Middle frontal gyrus (tissue), 1 donor: ENCODE measurements at regions not wholly inside any gene's neighbourhood (a gene's known extent, or its start where the extent isn't known, plus 50 kb on each side); places are given as distances from the start of the nearest gene placed in this dataset.

Source experiments
- DNase-seq: peaks from one replicate; pipeline ENCODE4 v3.0.0-alpha.2; 2015; ENCODE audit warnings: low spot score; ENCODE audit errors: extremely low spot score

DNA sequence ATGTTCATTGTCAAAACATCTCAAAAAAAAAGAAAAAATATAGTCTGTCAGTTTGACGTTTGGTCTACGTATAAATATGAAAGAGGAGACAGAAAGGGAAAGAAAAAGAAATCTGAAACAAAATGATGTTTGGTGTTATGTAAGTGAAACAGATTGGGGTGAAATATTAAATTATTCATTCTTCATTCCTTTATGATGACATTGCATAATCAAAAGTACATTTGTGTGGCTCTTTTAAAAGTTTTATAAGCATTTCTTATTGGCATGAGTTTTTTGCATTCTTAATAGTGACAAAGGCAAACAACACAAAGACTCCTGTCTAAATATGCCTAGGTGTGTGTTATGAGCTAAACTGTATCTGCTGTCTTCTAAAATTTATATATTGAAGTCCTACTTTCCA lies 232.6 kb downstream of the EFNB2 start:
- no peak for DNase-seq

DNA sequence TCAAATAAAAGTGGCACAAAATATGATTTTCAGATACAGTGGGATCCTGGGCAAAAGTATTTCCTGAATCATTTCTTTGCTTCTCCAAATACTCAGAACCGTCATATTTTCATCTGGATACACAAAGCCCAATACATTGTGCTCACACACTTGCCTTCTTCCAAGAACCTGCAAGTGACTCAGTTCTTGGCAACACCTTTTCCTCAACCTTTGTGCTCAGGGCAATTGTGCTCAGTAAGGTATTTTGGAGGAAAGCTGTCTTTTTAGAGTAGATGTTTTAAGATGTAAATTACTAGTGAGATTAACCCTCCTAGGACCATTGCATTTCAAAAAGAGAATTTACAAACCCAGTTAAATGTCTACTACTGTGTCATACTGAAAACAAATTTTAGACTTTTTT lies 233.5 kb downstream of the EFNB2 start:
- DNase-seq: no peak

DNA sequence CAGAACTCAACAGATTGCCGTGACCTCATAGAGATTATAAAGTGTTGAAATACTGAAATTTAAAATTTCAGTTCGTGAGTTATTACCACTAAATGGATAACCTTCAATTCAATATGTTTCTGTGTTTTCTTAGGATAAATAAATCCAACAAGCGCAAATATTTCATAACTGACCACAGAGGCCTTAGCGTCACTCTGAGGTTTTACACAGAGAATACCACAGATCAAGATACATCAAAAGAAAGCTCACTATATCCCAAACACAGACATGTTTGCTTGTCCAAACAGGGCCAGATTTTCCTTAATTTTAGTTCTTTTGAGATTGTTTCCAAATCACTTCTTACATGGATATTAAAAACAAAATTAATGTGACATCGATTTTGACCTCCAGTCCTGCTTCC lies 235.8 kb downstream of the EFNB2 start:
- no peak for DNase-seq

DNA sequence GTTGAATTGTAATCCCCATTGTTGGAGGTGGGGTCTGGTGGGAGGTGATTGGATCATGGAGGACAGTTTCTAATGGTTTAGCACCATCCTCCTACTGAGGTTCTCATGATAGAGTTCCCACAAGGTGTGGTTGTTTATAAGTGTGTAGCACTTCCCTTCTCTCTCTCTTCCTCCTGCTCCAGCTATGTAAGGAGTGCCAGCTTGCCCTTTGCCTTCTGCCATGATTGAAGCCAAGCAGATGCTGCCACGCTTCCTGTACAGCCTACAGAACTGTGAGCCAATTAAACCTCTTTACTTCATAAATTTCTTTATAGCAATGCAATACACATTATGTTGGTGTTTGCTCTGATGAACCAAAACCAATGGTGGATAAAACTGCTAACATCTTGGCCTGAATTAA lies 238.2 kb downstream of the EFNB2 start:
- DNase-seq: no peak

DNA sequence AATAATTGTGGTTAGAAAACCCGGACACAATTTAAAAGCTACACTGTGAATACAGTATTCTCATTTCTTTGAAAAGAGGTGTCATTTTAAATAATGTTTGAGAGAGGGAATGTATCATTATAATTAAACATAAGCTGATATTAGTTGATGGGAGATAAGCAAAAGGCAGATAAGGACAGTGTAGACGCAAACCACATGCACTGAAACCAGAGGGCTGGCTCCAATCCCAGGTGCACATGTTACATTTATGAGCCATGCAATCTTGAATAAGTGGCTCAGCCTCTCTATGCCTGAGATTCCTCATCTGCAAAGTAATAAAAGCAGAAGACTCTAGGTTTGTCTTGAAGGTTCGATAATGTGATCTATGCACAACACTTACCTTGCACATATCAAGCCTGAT lies 238.7 kb downstream of the EFNB2 start:
- DNase-seq: no peak

DNA sequence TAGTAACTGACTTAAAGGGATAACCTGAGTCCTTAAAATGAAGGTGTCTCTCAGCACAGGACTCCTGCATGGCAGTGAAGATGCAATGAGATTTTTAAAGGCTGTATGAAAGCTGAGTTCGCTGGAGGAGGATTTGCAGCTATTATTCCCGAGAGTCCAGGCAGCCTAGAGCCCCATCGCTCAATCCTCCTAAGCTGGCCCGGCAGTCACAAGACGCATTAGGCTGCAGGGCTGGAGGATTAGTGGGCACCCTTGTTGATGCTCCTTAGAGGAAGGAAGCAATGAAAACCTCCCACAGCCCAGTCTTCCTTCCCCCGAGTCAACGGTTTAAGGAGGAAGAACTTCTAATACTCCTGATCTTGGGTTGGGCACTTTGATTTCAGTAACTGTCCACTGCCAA lies 239.5 kb downstream of the EFNB2 start:
- DNase-seq: no peak

DNA sequence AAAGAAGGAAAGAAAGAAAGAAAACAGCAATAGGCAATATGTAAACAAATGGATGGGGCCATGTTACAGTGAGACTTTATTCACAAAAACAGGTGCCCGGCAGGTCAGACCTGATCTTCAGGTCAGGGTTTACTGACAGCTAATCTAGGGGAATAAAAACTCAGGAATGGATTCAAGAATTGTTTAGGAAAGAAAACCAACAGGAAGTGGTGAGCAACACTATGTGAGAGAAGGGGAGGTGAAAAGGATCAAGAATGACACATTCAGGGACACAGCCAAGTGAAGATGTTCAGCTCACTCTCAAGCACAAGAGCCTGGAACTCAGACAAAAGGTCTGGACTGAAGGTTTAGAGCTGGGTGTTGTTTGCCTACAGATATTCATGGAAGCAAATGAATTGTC lies 244.5 kb downstream of the EFNB2 start:
- no peak for DNase-seq

DNA sequence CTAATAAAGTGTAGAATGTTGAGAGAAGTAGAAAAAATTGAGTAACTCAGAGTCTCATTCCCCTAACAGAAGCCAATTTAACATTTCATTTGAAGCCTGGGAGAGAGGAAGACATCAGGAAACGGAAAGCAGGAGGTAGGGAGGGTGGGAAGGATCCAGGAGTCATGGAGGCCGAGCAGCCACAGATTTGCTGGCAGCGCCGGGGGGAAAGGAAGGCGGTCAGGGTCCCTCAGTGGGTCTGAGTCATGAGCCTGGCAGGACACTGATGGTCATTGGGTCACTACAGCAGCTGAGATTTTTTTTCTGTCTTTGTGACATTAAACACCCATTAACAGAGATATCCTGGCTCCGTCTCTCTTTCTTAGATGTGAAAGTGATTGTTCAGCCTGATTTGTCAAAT lies 248.1 kb downstream of the EFNB2 start:
- no peak for DNase-seq

DNA sequence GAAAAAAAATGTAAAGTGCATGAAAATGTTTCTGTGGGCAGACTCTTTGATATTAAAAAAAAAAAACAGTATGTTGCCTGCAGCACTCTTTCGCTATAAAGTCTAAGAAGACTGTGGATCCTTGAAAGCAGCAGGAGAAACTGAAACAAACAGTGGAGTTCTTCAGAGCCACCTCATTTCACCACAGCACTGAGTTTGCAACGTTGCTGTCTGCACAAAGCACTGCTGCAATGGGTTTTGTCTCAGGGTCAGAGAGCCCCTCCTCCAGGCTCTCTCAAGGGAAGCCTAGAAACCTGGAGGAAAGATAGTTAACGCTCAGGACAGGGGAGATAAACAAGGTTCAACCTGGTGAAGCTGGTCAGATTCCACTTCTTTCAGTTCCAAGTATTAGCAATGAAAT lies 248.7 kb downstream of the EFNB2 start:
- DNase-seq: no peak

DNA sequence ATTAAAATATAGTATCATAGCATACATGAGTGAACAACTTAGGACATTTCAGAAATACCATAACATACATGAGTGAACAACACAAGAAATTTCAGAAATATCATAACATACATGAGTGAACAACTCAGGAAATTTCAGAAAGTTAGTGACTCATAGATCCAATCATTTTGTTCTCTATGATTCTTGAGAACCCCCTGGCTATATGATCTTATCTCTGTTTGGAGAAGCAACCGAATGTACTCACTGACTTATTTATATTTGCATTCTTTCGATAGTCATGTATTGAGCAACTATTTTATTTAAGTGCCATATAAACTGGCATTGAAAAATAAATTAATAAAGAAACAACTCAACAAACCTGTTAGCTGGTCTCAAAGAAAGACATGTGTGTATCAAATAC lies 251.1 kb downstream of the EFNB2 start:
- DNase-seq: no peak

DNA sequence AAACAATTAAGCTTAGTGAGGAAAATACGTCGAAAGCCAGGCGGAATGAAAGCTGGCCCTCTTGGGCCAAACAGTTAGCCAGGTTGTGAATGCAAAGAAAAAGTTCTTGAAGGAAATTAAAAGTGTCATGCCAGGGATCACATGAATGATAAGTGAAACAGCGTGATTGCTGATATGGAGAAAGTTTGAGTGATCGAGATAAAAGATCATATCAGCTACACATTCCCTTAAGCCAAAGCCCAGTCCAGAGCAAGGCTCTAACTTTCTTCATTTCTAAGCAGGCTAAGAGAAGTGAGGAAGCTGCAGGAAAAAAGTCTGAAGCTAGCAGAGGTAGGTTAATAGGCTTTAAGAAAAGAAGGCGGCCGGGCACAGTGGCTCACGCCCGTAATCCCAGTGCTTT lies 254.0 kb downstream of the EFNB2 start:
- no peak for DNase-seq

DNA sequence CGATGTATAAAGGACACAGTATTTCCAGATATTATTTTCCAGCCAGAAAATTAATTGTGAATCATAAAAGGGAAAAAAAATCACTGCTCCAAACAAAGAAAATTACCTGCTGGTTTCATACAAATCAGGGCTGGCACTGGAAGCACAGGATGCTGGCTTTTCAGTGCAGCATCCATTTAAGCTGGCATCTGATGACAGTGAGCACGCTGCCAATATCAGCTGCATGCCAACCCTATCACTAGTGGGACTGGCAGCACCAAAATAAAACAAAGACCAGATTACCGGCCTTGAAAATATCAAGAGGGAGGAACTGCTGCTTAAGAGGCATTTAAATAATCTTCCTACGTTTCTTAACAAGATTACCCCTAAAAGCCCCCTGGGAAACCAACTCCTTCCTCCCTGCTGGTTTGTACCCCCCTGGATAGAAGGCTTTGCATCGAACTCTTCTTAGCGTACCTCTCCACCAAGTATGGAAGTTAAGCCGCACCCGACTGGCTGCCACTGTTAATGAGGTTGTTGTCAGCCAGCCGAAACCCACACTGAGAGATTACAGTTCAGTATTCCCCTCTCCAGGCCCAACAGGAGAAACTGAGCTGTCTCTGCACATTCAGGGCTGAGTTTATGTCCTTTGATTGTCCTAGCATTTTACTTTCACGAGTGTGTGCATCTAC lies 257.8 kb downstream of the EFNB2 start:
- DNase-seq: no peak

DNA sequence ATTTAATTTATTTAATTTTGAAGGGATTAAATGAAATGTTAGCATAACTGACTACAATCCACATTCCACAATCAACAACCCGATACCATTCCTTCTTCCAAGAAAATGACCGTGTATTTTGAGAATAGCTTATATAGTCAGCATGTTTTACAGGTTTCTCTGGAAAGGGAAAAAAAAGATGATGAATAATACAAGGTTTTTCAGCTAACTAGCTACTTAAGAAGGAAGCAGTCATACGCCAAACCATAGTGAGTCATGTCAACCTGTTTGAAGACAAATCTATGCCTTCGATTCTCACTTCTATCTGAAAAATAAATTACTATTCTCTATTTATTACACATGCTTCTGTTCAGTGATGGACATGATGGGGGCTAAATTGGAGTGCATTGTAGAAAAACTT lies 258.6 kb downstream of the EFNB2 start:
- no peak for DNase-seq

DNA sequence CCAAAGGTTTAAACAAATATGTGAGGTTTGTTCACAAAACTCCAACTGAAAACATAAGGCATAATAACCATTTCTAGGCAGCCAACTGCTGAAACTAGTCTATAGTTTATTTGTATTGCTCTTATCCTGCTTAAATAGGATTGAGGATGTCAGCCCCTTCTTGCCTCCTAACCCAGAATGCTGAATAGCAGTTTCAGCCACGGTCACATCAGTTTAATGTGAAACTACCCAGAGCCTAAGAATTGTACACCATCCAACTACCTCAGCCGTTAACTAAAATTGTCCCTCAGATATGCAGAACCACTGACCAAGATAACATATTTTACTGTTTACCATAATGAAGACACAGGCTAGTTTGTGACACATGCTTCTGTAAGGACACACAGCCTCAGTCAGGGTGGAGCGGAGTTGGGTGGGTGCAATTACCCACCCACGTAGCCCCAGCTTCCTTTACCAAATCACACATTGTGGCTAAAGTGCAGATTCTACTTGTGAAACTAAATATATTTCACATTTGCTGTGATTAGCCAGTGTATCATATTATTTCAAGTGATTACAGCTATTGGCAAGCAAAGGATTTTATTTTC lies 259.9 kb downstream of the EFNB2 start:
- no peak for DNase-seq

DNA sequence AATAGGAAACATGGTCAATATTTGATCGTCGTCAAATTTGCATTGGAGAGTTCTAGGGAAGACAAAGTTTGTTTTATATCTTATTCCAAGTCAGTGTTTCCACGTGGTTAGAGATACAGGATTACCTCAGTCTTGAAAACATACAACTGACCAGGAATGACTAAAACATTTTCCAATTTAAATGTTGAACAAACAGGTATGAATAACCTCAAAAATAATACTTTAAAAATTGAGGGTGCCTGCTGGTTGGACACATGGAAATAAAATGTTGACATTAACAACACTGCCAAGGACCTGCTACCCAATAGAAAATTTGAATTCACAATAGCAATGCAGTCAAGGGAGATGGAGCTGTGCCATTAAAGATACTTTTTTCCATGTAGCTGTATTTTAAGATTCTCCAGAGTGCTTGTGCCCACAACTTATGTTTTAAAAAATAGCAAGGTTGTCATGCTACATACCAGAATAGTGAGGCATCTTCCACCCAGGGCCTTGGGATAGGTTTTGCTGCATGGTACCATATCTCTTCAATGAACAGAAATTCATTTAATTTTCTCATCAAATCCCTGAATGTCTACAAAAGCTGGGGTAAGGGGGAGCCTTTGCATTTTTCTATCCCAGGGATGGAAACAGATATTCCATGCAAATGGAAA lies 260.8 kb downstream of the EFNB2 start:
- DNase-seq: no peak

DNA sequence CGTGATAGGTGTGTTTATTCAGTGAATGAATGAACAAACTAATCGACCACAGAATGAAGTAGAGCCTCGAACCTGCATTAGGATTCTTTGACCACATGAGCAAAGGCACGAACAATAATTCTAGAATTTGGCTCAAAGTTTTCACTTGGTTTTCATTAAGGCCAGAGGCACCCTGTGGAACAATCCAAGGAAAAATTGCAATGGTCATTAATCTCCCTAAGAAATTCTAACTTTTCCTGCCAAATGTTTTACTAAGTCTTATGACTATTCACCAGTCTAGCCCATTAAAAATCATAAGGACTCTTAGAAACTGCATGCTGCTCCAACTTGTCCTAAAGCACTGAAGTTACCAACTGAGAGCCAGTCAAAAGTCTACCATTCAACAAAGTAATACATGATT lies 271.7 kb downstream of the EFNB2 start:
- DNase-seq: no peak

DNA sequence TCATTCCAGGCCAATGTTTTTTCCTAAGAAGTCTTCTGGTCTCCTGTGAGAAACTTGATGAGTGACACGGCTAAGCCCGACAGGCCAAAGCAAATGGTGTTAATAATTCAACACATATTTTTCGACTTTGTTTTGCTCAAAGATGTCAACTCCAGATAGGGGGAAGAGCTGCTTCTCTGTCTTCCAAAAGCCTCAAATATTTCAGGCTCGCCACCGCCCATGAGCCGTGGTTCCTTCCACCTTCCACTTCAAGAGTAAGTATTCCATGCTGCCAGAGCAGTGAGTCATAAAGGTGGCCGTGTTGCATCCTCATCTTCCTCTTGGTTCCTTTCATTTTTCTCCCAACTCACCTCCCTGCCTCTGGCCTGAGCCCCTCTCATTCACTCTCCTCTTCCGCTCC lies 272.6 kb downstream of the EFNB2 start:
- DNase-seq: no peak

DNA sequence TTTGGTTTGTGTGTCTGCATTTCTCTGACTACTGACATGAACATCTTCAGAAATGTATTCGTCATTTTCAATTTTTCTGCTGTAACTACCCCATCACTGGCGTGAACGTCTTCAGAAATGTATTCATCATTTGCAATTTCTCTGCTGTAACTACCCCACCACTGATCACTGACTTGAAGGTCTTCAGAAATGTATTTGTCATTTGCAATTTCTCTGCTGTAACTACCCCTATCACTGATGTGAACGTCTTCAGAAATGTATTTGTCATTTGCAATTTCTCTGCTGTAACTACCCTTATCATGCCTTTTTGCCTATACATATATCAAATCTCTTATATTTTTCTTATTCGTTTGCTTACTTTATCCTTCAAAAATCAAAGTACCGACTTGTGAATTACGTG lies 274.0 kb downstream of the EFNB2 start:
- no peak for DNase-seq

DNA sequence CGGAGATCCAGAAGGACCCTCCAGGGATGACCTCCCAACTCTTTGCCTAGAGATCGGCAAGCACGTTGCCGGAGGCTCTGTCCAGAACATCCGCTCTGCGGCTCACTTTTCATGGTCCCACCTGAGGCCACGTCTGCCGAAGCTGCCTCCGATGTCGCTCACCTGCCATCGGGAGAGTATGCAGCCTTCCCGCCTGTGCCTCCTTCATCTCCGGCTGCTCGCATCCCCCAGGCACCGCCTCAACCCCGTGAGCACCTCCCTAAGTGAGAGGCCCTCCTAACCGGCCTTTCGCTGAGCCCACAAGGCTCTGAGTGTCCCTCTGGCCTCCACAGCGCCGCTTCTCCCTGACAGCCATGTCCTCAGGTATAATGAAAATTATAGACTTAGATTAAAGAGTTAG lies 275.1 kb downstream of the EFNB2 start:
- DNase-seq: no peak

DNA sequence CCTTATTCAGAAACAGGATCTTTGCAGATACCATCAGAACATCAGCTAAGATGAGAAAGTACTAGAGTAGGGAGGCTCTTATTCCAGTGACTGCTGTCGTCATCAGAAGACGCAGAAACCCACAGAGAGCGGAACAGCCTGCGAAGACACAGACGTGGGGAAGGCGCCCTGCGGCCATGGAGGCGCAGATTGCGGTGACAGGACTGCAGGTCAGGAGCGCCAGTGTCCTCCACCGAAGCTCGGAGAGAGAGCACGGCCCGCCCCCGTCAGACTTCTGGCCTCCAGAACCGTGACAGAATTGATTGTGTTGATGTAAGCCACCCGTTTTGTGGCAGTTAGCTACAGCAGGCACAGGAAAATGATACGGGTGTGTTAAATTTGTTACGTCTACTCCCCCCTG lies 275.5 kb downstream of the EFNB2 start:
- DNase-seq: no peak

DNA sequence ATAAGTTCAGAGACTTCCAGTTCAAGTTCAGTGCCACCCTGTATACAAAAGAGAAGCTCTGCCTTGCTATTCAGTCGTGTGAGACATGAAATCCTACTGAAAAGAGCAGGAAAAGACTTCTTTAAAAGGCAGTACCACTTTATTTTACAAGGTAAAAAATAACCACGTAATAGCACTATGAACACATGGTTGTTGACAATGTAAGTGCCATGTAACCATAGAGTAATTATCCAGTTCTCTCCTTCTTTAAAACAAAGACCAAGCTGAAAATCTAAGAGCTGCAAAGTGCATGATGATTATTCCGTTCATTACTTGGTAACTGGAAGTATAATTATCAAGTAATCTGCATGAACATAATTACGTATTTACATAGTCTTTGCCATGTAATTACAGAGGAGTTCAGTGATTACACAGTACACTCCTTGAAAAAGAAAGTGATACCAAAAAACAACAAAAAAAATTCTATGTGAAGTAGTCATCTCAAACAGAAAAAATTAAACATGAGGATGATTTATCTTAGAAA lies 288.7 kb downstream of the EFNB2 start:
- DNase-seq: no peak

DNA sequence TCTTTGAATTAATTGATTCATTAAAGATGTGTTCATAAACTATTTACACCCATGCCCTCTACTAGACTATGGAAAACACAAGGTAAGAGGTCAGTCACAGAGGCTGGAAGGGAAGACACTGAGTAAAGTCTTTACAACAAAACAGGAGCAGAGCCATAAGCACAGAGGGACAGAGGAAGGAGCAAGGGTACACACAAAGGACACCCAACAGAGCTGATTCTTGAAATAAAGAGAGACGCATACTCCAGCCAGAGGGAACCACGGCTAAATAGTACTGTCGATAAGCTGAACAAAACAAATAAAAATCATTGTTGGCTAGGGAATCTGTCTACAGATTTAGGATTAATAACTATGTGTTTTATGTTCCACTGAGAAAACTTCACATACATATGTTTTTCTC lies 289.2 kb downstream of the EFNB2 start:
- no peak for DNase-seq

DNA sequence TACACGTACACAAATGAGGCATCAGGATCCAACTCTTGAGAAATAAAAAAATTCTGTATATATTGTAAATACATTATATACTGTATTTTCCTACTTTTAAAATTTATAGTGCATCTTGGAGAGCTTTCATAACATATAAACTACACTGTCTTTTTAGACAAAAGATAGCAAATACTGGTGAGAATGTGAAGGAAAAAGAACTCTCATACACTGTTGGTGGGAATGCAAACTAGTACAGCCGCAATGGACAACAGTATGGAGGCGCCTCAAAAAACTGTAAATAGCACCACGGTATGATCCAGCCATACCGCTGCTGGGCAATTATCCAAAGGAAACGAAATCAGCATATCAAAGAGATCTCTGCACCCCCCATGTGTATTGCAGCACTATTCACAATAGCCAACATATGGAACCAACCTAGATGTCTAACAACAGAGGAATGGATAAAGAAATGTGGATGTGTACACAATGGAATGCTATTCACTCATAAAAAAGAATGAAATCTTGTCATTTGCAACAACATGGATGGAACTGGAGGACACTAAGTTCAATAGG lies 292.4 kb downstream of the EFNB2 start:
- no peak for DNase-seq
